Stomach (tissue), 8 donors: ENCODE measurements at regions not wholly inside any gene's neighbourhood (a gene's known extent, or its start where the extent isn't known, plus 50 kb on each side); places are given as distances from the start of the nearest gene placed in this dataset.

Source experiments
- DNase-seq, 2 donors: peaks; one replicate each; pipeline versions ENCODE4 v3.0.0 to v3.0.0-alpha.2; 2013 to 2019
- H3K27ac ChIP-seq, 5 donors: fragments of 200-600 bp in 4 of 5; sonication (generic) in 4 of 5; one replicate each; pipeline ENCODE4 v1.5.1; 2013 to 2019; ENCODE audit warnings: mild to moderate bottlenecking in 1 of 5, moderate library complexity in 1 of 5
- H3K27me3 ChIP-seq, 3 donors: fragments of 200-600 bp; sonication (generic); one replicate each; pipeline ENCODE4 v1.5.1; 2017 to 2019; ENCODE audit warnings: mixed run types in 1 of 3
- H3K36me3 ChIP-seq, 4 donors: fragments of 200-600 bp; sonication (generic); 1 replicate in 3 of 4; 2 replicates in 1 of 4; pipeline ENCODE4 v1.5.1; 2016 to 2019
- H3K4me1 ChIP-seq, 4 donors: fragments of 200-600 bp; sonication (generic); one replicate each; pipeline ENCODE4 v1.5.1; 2016 to 2019
- H3K4me3 ChIP-seq, 4 donors: fragments of 200-600 bp; sonication (generic) in 3 of 4; one replicate each; pipeline ENCODE4 v1.5.1; 2016 to 2019; ENCODE audit warnings: mild to moderate bottlenecking in 1 of 4
- H3K9me3 ChIP-seq, 4 donors: fragments of 200-600 bp; sonication (generic); one replicate each; pipeline ENCODE4 v1.5.1; 2016 to 2019
- CTCF ChIP-seq, 7 experiments: fragments of 450-650 bp in 4 of 7; fragments of 200-600 bp in 3 of 7; sonication (generic) in 3 of 7; IDR thresholded peaks; one replicate each; pipeline ENCODE4 v1.5.1; 2016 to 2019; ENCODE audit warnings: antibody characterized with exemption in 7 of 7, control low read depth in 2 of 7, mild to moderate bottlenecking in 1 of 7
- EP300 ChIP-seq: sonication (generic); formaldehyde crosslinking; IDR thresholded peaks from one replicate; pipeline ENCODE4 v1.6.1; 2017; ENCODE audit warnings: antibody characterized with exemption
- POLR2A ChIP-seq, 4 donors: fragments of 450-650 bp; IDR thresholded peaks; one replicate each; pipeline ENCODE4 v1.6.1; 2016; ENCODE audit warnings: antibody characterized with exemption in 4 of 4, control low read depth in 2 of 4, mild to moderate bottlenecking in 1 of 4, moderate library complexity in 1 of 4
- POLR2AphosphoS5 ChIP-seq, 3 donors: sonication (generic); formaldehyde crosslinking; IDR thresholded peaks; one replicate each; pipeline ENCODE4 v1.6.1; 2016; ENCODE audit warnings: antibody characterized with exemption in 3 of 3
- WGBS, 5 donors: extraction: QIAGEN DNeasy Blood & Tissue Kit in 3 of 5; methylation state at CpG; one replicate each; pipeline versions ENCODE4 v1.1.5 to v1.1.7; 2013 to 2018; 5-methylcytosine and 5-hydroxymethylcytosine counted together
- intact Hi-C: fragments of 100-400 bp; cut with DNase I; formaldehyde crosslinking; loops from one replicate; pipeline ENCODE4 v1.15.1; 2023; ENCODE audit warnings: low total_unique reads
- donor health status: healthy with polysubstance abuse.
- donor health status: Bipolar disorder and iron deficiency.
- donor health status: healthy.

- H3K9me3 ChIP-seq, result no peaks in the 10 kb centered on the region
- no peak overlapping the region for H3K4me3 ChIP-seq
- no peaks in the 10 kb centered on the region for H3K27me3 ChIP-seq
- DNase-seq, result no peak
- 80 to 96% (median 90%) methylated on average over 1 of the region's 1 CpG for WGBS, 5 donors
- H3K36me3 ChIP-seq, result no peaks in the 10 kb centered on the region
- H3K27ac ChIP-seq, result no peak overlapping the region
- TF ChIP-seq EP300 (no peak), CTCF (IDR thresholded peaks at IDR 0.05) (no peak), POLR2AphosphoS5 (IDR thresholded peaks at IDR 0.05) (no peak), POLR2A (IDR thresholded peaks at IDR 0.05) (no peak)
- intact Hi-C loops, result no loop called here
- H3K4me1 ChIP-seq, result no peaks in the 10 kb centered on the region
These were observed 223.2 kb downstream of the PMAIP1 start for GRCh38 chr18:60123031-60123430.

DNA sequence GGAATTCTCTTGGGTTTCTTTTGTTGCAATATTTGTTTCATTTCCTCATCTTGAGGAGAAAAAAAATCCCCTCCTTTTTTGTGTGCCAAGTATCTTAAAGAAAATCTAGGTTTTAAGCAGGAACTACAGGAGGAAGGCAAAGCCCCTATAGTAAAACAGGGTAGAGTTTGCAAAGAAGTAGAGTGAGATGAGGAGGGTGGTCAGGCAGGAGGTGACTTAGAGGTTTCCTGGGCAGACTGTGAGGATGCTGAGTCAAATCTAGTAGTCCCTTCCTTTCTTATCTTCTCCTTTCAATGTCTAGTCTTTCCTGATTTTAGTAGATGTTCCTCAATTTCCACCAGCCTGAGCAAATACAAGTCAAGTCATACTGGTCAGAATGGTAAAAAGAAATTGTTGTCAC, 222.5 kb downstream of the PMAIP1 start:
- H3K27ac ChIP-seq, result no peak overlapping the region
- H3K27me3 ChIP-seq, result no peaks in the 10 kb centered on the region
- TF ChIP-seq POLR2A (IDR thresholded peaks at IDR 0.05) (no peak), EP300 (no peak), POLR2AphosphoS5 (IDR thresholded peaks at IDR 0.05) (no peak), CTCF (IDR thresholded peaks at IDR 0.05) (no peak)
- intact Hi-C loops, result no loop called here
- no peak for DNase-seq
- no peaks in the 10 kb centered on the region for H3K4me1 ChIP-seq
- H3K36me3 ChIP-seq, result no peaks in the 10 kb centered on the region
- no peaks in the 10 kb centered on the region for H3K9me3 ChIP-seq
- no peak overlapping the region for H3K4me3 ChIP-seq

- TF ChIP-seq CTCF (IDR thresholded peaks at IDR 0.05) (no peak), POLR2AphosphoS5 (IDR thresholded peaks at IDR 0.05) (no peak), EP300 (no peak), POLR2A (IDR thresholded peaks at IDR 0.05) (no peak)
- Histone ChIP-seq H3K4me1 (no peaks in the 10 kb centered on the region), H3K27ac (no peak overlapping the region), H3K27me3 (no peaks in the 10 kb centered on the region), H3K36me3 (no peaks in the 10 kb centered on the region), H3K9me3 (no peaks in the 10 kb centered on the region), H3K4me3 (no peak overlapping the region)
- 32 to 60% (median 38%) methylated on average over 5 of the region's 5 CpGs for WGBS, 5 donors
- DNase-seq, result peak in 1 of 2 donors; percentile 19
- intact Hi-C loops, result no loop called here
These were observed 220.5 kb downstream of the PMAIP1 start for GRCh38 chr18:60120231-60120750.

DNA sequence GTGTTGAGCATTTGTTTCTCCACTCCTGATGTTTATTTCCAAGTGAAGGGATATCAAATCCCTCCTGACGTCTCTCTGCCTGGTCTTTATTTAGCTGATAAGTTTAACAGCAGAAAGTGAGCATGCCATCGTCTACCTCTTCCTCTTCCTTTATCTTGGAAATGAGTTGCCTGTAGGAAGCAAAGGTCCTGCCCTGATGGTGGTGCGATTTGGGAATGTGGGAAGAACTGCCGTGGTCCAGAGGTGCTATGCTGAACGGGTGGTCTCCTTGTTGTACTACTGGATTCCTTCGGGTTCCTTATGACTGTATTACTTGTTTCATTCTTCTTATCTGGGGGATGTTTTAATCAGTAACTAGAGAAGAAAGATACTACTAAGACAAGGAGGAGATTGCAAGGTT, 217.5 kb downstream of the PMAIP1 start:
- H3K27ac ChIP-seq, result no peak overlapping the region
- DNase-seq, result no peak
- no peaks in the 10 kb centered on the region for H3K4me1 ChIP-seq
- H3K36me3 ChIP-seq, result no peaks in the 10 kb centered on the region
- TF ChIP-seq EP300 (no peak), CTCF (IDR thresholded peaks at IDR 0.05) (no peak), POLR2A (IDR thresholded peaks at IDR 0.05) (no peak), POLR2AphosphoS5 (IDR thresholded peaks at IDR 0.05) (no peak)
- H3K4me3 ChIP-seq, result no peak overlapping the region
- no peaks in the 10 kb centered on the region for H3K27me3 ChIP-seq
- 39 to 50% (median 42%) methylated on average over 6 of the region's 6 CpGs for WGBS, 5 donors
- intact Hi-C loops, result no loop called here
- no peaks in the 10 kb centered on the region for H3K9me3 ChIP-seq
